Kidney epithelial cell (primary cell): ENCODE measurements at regions not wholly inside any gene's neighbourhood (a gene's known extent, or its start where the extent isn't known, plus 50 kb on each side); places are given as distances from the start of the nearest gene placed in this dataset.

Experiments used
- DNase-seq: peaks from one replicate; pipeline ENCODE4 v3.0.0-alpha.2; 2010; ENCODE audit warnings: low read depth
- H3K27me3 ChIP-seq: 2 replicates; pipeline ENCODE4 v1.6.0; 2011; ENCODE audit warnings: low read length; ENCODE audit not compliant: control insufficient read depth, insufficient read depth
- H3K36me3 ChIP-seq: 2 replicates; pipeline ENCODE4 v1.5.1; 2011; ENCODE audit warnings: low read length; ENCODE audit not compliant: control insufficient read depth, insufficient read depth
- H3K4me3 ChIP-seq: 2 replicates; pipeline ENCODE4 v1.5.1; 2011; ENCODE audit warnings: low read depth, mild to moderate bottlenecking, control low read depth, low read length
- TF ChIP-seq, protein P1 (sequence below): IDR thresholded peaks from 2 replicates; pipeline ENCODE4 v1.5.1; 2011; ENCODE audit warnings: mild to moderate bottlenecking, moderate library complexity, low read length, control low read depth, inconsistent platforms; ENCODE audit not compliant: insufficient read depth, poor library complexity, severe bottlenecking

GRCh38 chr5:61263561-61264272 is 68.3 kb upstream of the ZSWIM6 start:
- H3K36me3 ChIP-seq = no peaks in the 10 kb centered on the region
- TF ChIP-seq, protein P1, sequence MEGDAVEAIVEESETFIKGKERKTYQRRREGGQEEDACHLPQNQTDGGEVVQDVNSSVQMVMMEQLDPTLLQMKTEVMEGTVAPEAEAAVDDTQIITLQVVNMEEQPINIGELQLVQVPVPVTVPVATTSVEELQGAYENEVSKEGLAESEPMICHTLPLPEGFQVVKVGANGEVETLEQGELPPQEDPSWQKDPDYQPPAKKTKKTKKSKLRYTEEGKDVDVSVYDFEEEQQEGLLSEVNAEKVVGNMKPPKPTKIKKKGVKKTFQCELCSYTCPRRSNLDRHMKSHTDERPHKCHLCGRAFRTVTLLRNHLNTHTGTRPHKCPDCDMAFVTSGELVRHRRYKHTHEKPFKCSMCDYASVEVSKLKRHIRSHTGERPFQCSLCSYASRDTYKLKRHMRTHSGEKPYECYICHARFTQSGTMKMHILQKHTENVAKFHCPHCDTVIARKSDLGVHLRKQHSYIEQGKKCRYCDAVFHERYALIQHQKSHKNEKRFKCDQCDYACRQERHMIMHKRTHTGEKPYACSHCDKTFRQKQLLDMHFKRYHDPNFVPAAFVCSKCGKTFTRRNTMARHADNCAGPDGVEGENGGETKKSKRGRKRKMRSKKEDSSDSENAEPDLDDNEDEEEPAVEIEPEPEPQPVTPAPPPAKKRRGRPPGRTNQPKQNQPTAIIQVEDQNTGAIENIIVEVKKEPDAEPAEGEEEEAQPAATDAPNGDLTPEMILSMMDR = no peak
- no peak for DNase-seq
- no peak overlapping the region for H3K4me3 ChIP-seq
- no peaks in the 10 kb centered on the region for H3K27me3 ChIP-seq

GRCh38 chr5:61264273-61264661 is 67.8 kb upstream of the ZSWIM6 start:
- Histone ChIP-seq H3K27me3 (no peaks in the 10 kb centered on the region), H3K4me3 (no peak overlapping the region), H3K36me3 (no peaks in the 10 kb centered on the region)
- DNase-seq = no peak
- TF ChIP-seq, protein P1 = no peak

DNA sequence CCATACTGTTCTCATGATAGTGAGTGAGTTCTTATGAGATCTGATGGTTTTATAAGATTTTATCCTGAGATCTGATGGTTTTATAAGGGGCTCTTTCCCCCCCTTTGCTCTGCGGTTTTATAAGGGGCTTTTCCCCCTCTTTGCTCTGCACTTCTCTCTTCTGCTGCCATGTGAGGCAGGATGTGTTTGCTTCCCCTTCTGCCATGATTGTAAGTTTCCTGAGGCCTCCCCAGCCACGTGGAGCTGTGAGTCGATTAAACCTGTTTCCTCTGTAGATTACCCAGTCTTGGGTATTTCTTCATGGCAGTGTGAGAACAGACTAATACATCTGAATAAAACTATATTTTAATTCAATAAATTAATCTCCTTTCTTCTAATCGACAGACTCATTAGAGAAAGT is 64.9 kb upstream of the ZSWIM6 start:
- H3K4me3 ChIP-seq = no peak overlapping the region
- H3K27me3 ChIP-seq = no peaks in the 10 kb centered on the region
- TF ChIP-seq, protein P1 = no peak
- no peaks in the 10 kb centered on the region for H3K36me3 ChIP-seq
- no peak for DNase-seq

DNA sequence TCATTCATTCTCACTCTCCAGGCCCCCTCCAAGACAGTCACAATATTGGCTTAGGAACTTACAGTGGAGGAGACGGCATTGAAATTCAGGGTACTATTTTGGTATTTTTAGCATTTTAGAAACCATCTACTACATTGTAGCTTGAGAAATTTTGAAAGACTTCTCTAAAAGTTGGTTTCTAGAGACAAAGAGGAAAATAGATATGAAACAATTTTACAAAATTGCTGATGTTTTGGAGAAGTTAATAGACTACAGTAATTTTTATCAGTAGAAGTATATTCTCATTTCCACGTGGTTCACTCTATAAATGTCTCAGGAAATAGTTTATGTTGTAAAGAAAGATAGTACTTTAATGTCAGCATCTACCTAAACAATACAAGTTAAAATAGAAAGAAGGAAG is 63.2 kb upstream of the ZSWIM6 start:
- DNase-seq = no peak
- TF ChIP-seq, protein P1 = no peak
- Histone ChIP-seq H3K36me3 (no peaks in the 10 kb centered on the region), H3K4me3 (no peak overlapping the region), H3K27me3 (no peaks in the 10 kb centered on the region)

DNA sequence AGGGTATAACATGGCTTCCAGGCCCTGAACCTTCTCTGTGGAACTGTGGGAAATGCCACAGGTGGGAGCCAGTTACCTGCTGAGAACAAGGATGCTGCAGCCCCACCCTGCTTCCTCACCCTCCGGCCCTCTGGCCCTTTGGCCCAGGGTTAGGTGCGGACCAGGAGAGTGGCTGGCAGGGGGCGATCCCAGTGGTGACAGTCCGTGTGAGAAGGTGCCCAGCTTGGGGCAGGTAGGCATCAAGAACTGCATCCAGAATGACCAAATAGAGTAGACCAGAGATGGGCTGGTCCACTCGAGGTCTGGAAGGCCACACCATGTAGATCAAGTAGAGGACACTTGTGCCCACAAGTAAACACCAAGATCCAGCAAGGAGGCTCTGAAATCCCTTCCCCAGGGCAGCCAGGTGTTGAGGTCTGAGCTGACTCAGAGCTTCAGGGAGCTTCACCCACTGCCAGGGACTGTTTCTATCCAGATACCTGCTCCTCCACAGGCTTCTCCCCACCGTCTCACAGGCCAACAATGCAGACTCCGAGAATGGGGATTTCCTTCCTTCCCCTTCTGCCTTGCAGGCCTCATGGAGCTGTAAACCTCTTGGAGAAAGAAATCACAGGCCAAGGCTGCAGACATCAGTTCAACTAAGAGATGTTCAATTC is 61.4 kb upstream of the ZSWIM6 start:
- no peaks in the 10 kb centered on the region for H3K36me3 ChIP-seq
- H3K27me3 ChIP-seq = no peaks in the 10 kb centered on the region
- no peak for DNase-seq
- TF ChIP-seq, protein P1 = no peak
- no peak overlapping the region for H3K4me3 ChIP-seq
